ENCODE measurements at regions not wholly inside any gene's neighbourhood (a gene's known extent, or its start where the extent isn't known, plus 50 kb on each side); places are given as distances from the start of the nearest gene placed in this dataset.

DNA sequence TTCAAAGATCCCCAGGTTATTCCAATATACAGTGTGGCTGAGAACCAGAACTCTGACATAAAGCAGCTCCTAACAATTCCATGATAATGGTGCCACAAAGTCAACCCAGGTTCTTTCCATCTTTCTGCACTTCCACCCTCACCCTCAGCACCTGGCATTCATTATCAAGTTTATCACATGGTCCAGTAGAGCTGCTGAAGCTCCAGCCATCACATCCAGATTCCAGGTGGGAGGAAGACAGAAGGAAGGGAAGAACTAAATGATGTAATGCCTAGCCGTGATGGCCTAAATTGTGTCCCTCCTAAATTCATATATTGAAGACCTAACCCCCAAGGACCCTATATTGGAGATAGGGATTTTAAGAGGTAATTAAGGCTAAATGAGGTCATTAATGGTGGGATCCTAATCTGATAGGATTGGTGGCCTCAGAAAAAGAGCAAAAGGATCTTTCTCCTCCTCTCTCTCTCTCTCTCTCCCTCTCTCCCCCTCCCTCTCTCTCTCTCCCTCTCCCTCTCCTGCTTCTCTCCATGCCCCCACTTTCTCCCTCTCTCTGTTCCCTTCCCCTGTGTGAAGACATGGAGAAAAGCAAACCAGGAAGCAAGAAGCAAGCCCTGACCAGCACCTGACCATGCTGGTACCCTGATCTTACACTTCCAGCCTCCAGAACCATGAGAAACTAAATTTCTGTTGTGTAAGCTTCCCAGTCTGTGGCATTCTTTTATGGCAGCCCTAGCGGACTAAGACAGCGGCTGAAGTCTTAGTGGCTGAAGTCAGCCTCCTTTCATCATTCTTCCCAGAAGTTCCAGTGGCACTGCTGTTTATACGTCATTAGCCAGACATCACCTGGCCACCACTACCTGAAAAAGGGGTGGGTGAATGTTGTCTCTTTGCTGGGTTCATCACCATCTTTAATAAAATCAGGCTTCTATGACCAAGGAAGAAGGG, 369.7 kb upstream of the PROK2 start:
- TF ChIP-seq, protein P1, sequence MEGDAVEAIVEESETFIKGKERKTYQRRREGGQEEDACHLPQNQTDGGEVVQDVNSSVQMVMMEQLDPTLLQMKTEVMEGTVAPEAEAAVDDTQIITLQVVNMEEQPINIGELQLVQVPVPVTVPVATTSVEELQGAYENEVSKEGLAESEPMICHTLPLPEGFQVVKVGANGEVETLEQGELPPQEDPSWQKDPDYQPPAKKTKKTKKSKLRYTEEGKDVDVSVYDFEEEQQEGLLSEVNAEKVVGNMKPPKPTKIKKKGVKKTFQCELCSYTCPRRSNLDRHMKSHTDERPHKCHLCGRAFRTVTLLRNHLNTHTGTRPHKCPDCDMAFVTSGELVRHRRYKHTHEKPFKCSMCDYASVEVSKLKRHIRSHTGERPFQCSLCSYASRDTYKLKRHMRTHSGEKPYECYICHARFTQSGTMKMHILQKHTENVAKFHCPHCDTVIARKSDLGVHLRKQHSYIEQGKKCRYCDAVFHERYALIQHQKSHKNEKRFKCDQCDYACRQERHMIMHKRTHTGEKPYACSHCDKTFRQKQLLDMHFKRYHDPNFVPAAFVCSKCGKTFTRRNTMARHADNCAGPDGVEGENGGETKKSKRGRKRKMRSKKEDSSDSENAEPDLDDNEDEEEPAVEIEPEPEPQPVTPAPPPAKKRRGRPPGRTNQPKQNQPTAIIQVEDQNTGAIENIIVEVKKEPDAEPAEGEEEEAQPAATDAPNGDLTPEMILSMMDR (IDR thresholded peaks at IDR 0.05; ENCODE audit: low read depth, low read length): no peak
- no peak for TF ChIP-seq POLR2A (IDR thresholded peaks at IDR 0.05; ENCODE audit: extremely low read depth, insufficient read length)
